ENCODE measurements at regions not wholly inside any gene's neighbourhood (a gene's known extent, or its start where the extent isn't known, plus 50 kb on each side); places are given as distances from the start of the nearest gene placed in this dataset.

- no peak overlapping the region for H3K4me3 ChIP-seq (ENCODE audit: low read depth, low read length)
- no peaks in the 10 kb centered on the region for H3K27me3 ChIP-seq (ENCODE audit: control insufficient read depth, insufficient read depth, low read length)
- peak; percentile 100 for DNase-seq (ENCODE audit: low read depth)
- TF ChIP-seq, protein P1, sequence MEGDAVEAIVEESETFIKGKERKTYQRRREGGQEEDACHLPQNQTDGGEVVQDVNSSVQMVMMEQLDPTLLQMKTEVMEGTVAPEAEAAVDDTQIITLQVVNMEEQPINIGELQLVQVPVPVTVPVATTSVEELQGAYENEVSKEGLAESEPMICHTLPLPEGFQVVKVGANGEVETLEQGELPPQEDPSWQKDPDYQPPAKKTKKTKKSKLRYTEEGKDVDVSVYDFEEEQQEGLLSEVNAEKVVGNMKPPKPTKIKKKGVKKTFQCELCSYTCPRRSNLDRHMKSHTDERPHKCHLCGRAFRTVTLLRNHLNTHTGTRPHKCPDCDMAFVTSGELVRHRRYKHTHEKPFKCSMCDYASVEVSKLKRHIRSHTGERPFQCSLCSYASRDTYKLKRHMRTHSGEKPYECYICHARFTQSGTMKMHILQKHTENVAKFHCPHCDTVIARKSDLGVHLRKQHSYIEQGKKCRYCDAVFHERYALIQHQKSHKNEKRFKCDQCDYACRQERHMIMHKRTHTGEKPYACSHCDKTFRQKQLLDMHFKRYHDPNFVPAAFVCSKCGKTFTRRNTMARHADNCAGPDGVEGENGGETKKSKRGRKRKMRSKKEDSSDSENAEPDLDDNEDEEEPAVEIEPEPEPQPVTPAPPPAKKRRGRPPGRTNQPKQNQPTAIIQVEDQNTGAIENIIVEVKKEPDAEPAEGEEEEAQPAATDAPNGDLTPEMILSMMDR (IDR thresholded peaks at IDR 0.05; ENCODE audit: insufficient read depth, low read length, poor library complexity, severe bottlenecking), result no peak
- no peaks in the 10 kb centered on the region for H3K36me3 ChIP-seq (ENCODE audit: control insufficient read depth, insufficient read depth, low read length)
These were observed 68.5 kb downstream of the MRPL14 start for GRCh38 chr6:44058617-44059358.

DNA sequence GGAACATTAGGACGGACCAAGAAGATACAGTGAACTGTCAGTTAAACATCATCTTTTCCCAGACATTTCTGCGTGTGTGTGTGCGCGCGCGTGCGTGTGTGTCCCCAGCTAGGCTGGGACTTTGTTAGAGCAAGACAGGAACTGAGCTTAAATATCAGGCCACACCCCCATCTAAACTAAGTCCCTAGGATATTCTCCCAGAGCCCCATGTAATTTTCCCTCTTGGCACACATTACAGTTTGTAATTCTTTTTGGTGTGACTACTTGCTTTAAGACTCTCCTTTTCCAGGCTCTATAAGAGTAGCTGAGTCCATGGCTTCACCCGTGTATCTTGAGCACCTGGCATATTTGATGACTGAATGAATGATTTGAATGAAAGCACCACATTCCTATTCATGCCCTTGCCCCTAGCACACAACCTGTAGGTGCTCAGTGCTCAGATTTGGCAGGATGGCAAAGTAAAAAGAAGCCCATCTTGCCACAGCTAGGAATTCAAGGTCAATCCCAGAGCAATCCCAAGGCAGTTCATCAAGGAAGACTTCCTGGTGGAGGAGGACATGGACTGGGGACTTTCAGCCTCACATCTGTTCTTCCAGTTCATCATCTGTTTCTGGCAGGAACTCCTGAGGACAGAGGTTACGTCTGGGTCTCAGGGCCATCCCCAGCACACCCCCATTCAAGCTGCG lies 69.2 kb downstream of the MRPL14 start:
- no peak for DNase-seq (ENCODE audit: low read depth)
- Histone ChIP-seq H3K4me3 (ENCODE audit: low read depth, low read length) (no peak overlapping the region), H3K36me3 (ENCODE audit: control insufficient read depth, insufficient read depth, low read length) (no peaks in the 10 kb centered on the region), H3K27me3 (ENCODE audit: control insufficient read depth, insufficient read depth, low read length) (no peaks in the 10 kb centered on the region)
- TF ChIP-seq, protein P1 (IDR thresholded peaks at IDR 0.05; ENCODE audit: insufficient read depth, low read length, poor library complexity, severe bottlenecking), result no peak

GRCh38 chr6:44057238-44057930 lies 69.9 kb downstream of the MRPL14 start:
- Histone ChIP-seq H3K27me3 (ENCODE audit: control insufficient read depth, insufficient read depth, low read length) (no peaks in the 10 kb centered on the region), H3K36me3 (ENCODE audit: control insufficient read depth, insufficient read depth, low read length) (no peaks in the 10 kb centered on the region), H3K4me3 (ENCODE audit: low read depth, low read length) (no peak overlapping the region)
- TF ChIP-seq, protein P1 (IDR thresholded peaks at IDR 0.05; ENCODE audit: insufficient read depth, low read length, poor library complexity, severe bottlenecking), result no peak
- DNase-seq (ENCODE audit: low read depth), result no peak

DNA sequence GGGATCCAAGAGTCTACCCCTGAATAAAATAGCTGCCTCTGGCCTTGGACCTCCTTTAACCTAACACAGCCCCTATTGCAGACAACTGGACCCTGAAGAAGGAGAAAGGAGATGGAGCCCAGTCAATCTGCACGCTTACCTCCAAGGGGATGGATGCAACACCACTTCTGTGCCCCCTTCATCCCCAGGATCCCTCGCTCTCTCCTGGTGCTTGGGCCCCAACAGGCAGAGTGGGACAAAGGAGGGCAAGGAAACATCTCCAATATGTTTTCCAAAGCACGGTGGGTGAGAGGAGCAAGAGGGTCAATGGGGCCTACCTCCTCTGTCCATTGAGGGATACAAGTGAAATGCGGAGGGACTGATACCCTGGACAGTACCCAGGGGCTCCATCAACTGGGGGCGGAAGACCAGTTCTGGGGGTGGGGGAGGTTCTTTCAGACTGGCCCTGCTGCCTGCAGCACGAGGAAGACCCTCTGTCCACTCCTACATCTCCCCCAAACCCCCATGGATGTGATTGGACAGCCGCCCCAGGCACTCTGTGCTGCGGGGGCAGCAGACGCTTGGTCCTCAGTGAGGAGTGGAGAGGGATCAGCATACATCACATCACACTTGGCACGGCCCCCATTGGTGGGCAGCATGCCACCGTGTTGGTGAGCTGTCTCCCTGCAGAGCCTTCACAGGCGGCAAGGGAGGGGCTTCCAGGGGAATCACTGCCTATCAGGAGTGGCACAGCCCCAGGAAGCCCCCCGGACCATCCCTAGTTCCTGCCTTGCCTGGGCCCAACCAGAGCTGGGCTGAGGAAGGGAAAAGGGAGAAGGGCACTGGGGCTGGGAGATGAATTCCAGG lies 70.6 kb downstream of the MRPL14 start:
- TF ChIP-seq, protein P1 (IDR thresholded peaks at IDR 0.05; ENCODE audit: insufficient read depth, low read length, poor library complexity, severe bottlenecking), result no peak
- Histone ChIP-seq H3K36me3 (ENCODE audit: control insufficient read depth, insufficient read depth, low read length) (no peaks in the 10 kb centered on the region), H3K4me3 (ENCODE audit: low read depth, low read length) (no peak overlapping the region), H3K27me3 (ENCODE audit: control insufficient read depth, insufficient read depth, low read length) (no peaks in the 10 kb centered on the region)
- DNase-seq (ENCODE audit: low read depth), result no peak

DNA sequence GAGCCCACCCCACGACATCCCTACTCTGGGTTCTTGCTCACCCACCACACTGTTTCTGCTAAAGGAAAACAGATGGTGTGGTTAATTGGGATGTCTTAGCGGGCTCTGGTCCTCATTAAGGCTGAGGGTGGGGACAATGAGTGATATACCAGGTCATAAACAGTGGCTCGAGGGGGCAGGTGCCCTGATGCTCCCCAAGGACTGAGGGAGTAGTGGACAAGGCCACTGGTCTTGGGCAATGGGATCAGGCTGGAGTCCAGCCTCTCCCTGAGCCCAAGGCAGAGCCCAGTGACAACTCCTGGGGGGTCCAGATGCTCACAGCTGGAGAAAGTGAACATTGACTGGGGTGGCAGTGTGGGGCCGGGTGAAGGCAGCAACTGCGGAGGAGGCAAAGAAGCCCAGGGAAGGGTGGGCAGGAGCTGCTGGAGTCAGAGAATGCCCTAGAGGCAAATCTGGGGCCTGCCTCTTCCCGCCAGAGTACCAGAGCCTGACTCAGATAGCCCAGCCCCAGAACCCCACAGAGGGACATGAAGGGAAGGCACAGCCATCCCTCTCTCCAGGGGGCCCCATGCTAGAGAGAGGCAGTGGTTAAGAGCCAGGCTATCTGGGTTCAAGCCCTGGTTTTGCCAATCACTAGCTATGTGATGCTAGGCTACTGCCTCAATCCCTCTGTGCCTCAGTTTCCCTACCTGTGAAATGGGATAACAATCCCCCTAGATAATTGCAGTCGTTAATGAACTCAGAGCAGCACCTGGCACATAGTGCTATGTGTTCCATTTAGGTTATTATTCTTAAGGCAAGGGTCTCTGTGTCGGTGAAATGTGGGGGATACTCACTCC lies 72.3 kb downstream of the MRPL14 start:
- TF ChIP-seq, protein P1 (IDR thresholded peaks at IDR 0.05; ENCODE audit: insufficient read depth, low read length, poor library complexity, severe bottlenecking), result no peak
- H3K27me3 ChIP-seq (ENCODE audit: control insufficient read depth, insufficient read depth, low read length), result no peaks in the 10 kb centered on the region
- no peak for DNase-seq (ENCODE audit: low read depth)
- H3K36me3 ChIP-seq (ENCODE audit: control insufficient read depth, insufficient read depth, low read length), result no peaks in the 10 kb centered on the region
- H3K4me3 ChIP-seq (ENCODE audit: low read depth, low read length), result no peak overlapping the region
